ENCODE measurements at regions not wholly inside any gene's neighbourhood (a gene's known extent, or its start where the extent isn't known, plus 50 kb on each side); places are given as distances from the start of the nearest gene placed in this dataset.

DNA sequence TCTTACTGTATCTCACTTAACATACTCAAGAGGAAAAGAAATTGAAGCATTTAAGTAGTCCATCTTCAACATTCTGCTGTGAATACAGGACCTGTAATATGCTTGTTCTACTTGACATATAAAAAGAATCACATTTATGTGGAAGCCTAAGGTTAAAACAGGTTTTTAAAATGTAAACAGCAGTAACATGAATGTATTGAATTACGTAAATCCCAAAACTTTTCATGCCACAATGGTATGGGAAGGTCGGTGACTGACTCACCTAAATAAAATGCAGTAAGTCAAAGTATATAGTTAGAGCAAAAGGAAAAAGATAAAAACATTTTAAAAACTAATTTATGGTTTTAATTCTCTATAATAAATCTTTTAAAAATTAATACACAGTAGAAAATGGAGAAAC, 115.7 kb upstream of the TJP1 start:
- Mint-ChIP-seq H3K9me3 (no peaks in the 10 kb centered on the region), H3K27ac (no peak overlapping the region), H3K4me3 (no peak overlapping the region), H3K36me3 (ENCODE audit: low read depth) (no peaks in the 10 kb centered on the region), H3K4me1 (ENCODE audit: low read depth) (no peaks in the 10 kb centered on the region), H3K27me3 (peaks cover 35% of the 10 kb centered on the region)
- no peak for DNase-seq

DNA sequence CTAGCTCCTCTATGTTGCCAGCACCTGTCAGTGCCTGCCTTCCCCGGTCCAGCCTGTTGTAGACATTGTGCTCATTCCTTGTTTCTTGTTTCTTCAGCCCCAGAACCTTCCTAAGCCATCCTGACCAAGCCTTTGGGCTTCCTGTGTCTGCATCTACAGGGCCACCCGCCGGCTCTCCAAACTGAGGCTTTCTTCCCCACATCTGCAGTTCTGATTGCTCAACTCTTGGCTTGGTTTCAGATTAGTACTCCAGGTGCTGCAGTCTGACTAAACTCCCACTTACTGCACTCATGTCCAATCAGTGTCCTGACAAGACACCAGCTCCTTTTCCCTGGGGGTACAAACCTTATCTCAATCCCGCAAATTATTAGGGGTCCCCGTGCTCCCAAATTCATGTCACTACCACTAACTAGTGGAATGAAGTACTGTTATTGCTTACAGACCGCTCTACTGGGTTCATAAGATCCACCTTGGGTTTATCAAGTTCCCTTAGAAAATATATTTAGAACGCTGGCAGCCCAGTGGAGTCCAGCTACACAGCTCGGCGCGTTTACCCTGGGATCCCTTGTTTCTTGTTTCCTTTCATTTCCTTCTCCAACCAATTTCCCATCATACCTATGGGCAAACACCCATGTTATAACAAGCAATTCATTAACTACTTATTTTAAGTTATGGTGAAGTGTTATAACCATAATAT, 114.2 kb upstream of the TJP1 start:
- Mint-ChIP-seq H3K4me3 (no peak overlapping the region), H3K9me3 (no peaks in the 10 kb centered on the region), H3K4me1 (ENCODE audit: low read depth) (no peaks in the 10 kb centered on the region), H3K27me3 (peaks cover 32% of the 10 kb centered on the region), H3K36me3 (ENCODE audit: low read depth) (no peaks in the 10 kb centered on the region), H3K27ac (no peak overlapping the region)
- no peak for DNase-seq

DNA sequence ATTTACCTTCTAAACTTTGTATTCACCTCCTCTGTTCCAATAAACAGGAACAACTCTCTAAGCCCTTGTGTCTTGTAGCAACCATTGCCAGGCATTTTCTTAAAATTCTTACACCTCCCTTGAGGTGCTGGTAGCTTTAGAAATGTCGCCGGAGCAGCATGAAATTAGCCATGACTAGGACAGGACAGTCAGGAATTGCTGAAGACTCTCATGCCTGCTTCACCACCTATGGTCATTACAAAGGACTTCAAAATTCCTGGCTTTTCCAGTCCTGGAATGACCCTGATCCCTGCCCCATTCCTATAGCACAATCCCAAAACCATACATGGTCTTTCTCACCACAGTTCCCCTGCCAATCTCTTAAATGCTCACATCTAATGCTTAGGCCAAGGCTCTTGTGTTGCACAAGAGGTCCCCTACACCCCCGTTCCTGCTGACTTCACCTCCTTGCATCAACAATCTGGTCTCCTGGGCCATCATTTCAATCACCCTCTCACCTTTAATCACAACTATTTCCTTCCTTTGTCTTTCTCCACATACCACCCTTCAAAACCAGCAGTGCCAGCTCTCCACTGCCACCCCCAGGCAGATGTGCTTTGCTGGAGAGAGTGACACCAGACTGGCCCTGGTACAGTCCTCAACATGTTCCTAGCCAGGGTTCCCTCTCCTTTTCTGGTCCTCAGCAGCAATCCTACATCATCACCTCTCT, 113.2 kb upstream of the TJP1 start:
- Mint-ChIP-seq H3K27ac (no peak overlapping the region), H3K27me3 (peaks cover 29% of the 10 kb centered on the region), H3K9me3 (no peaks in the 10 kb centered on the region), H3K4me1 (ENCODE audit: low read depth) (no peaks in the 10 kb centered on the region), H3K4me3 (no peak overlapping the region), H3K36me3 (ENCODE audit: low read depth) (no peaks in the 10 kb centered on the region)
- DNase-seq, result no peak

DNA sequence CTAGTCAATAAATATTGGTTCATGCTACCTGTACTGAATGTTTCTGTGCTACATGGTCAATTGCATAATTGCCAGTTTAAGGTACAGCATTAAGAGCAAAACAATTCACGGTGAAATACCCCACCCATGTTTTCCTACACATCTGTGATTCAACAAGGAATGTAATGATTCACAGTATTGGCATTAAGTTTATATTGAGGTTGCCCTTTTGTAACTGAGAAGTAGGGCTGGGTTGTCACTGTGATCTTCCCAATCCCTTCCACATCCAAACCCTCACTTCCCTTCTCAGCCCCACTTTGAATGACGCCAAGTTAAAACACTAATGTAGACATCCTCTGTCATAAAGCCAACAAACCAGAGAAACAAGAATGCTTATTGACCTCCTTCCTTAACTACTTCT, 112.0 kb upstream of the TJP1 start:
- no peaks in the 10 kb centered on the region for H3K36me3 Mint-ChIP-seq (ENCODE audit: low read depth)
- no peaks in the 10 kb centered on the region for H3K4me1 Mint-ChIP-seq (ENCODE audit: low read depth)
- H3K9me3 Mint-ChIP-seq, result no peaks in the 10 kb centered on the region
- H3K27ac Mint-ChIP-seq, result no peak overlapping the region
- no peak for DNase-seq
- no peak overlapping the region for H3K4me3 Mint-ChIP-seq
- peaks cover 32% of the 10 kb centered on the region for H3K27me3 Mint-ChIP-seq

DNA sequence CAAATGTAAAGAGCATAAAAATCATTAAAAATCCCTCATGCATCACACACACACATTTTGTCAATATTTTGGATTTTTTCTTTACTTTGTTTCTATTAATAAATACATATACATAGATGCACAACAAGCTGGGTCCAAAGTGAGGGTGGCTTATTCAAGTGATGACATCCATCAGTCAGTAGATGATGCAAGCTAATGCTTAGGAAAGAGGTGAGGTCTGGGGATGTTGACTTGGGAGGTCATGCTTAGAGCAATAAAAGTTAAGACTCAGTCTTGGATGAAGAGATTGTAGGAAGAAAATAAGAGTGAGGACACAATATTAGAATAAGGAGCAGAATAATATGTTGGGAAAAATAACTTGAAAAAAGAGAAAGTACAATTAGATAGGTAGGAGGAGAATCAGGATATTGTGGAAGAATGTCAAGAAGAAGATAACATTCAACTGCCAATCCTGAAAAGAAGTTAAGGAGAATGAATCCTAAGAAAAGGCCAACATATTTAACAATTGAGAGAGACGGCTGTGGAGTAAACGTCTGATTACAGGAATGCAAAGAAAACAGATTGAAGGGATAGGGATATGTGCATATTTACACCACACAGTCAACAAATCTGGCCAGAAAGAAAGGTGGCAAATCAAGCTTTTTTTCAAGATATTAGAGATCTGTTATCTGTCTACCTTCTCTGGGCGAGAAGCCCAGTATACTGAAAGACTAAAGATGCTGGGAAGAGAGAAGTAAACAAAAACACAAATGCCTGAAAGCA, 111.0 kb upstream of the TJP1 start:
- Mint-ChIP-seq H3K9me3 (no peaks in the 10 kb centered on the region), H3K36me3 (ENCODE audit: low read depth) (no peaks in the 10 kb centered on the region), H3K4me3 (no peak overlapping the region), H3K4me1 (ENCODE audit: low read depth) (no peaks in the 10 kb centered on the region), H3K27ac (no peak overlapping the region), H3K27me3 (peaks cover 32% of the 10 kb centered on the region)
- no peak for DNase-seq

DNA sequence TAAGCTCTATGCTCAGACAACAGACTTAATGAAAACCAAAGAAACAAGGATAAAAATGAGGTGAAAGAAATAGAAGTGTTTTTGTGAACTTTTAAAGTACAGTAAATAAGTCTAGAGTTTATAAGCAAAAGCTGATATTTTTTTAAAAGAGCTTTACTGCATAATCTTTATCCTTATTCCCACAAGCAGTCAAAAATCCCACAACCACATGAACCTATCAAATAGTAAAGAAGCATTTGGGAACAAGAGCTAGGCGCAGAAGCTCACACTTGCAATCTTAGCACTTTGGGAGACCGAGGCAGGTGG, 103.8 kb upstream of the TJP1 start:
- Mint-ChIP-seq H3K27me3 (peaks cover 68% of the 10 kb centered on the region), H3K9me3 (no peaks in the 10 kb centered on the region), H3K36me3 (ENCODE audit: low read depth) (no peaks in the 10 kb centered on the region), H3K4me1 (ENCODE audit: low read depth) (no peaks in the 10 kb centered on the region), H3K4me3 (no peak overlapping the region), H3K27ac (no peak overlapping the region)
- no peak for DNase-seq

DNA sequence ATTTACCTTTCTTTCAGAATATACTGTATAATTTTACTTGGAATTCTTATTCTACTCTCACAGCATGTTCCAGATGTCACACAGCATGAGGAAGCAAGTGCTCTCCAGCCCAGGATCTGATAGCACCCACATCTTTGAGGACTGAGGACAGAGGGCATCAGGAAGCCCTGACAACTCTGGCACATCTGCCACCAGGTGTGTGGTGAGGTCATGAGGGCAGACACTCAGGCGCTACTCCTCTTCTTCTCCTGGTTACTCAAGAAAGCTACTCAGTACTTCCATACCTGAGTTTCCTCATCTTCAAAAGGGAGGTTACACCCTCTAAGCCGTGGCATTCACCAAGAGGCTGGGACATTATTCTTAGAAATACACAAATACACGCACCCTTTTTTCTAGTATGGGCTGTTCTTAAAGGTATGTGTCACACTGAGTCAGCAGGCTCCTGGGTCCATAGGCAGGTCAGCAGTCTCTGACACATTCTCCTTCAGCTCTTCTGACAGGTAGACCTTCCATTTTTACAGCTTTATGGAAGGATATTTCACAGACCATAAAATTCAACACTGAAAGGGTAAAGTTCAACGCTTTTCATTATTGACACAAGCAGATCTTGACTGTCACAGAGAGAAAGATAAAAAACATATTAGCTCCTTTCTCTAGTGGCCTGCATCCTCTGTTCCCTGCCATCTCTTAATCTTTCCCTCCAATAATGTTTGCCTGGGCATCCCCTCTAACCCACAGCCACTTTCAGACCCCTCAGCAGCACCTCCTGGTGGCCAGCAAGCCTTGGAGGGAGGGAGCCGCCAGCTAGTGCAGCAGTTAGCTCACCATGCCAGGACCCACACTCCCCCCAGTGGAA, 103.2 kb upstream of the TJP1 start:
- peak; percentile 52 for DNase-seq
- Mint-ChIP-seq H3K9me3 (no peaks in the 10 kb centered on the region), H3K27me3 (peaks cover 69% of the 10 kb centered on the region), H3K4me1 (ENCODE audit: low read depth) (no peaks in the 10 kb centered on the region), H3K4me3 (no peak overlapping the region), H3K36me3 (ENCODE audit: low read depth) (no peaks in the 10 kb centered on the region), H3K27ac (no peak overlapping the region)

DNA sequence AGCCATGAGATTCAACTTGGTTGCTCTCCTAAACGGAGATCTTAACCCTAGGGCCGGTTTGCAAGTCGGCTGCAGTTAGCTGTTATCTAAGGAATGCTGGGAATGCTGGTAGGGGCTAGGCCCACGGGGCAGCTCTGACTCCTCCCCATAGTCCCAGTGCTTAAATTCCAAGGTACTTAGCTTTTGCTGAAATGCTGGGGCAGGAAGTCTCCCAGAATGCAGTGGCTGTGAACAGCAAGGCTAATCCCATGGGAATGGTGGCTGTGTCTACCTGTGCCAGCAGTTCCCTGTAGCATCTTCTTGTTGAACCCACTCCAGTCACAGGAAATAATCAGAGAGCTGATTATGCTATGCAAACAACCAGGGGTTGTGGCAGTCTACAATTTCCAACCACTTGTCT, 102.5 kb upstream of the TJP1 start:
- Mint-ChIP-seq H3K4me3 (no peak overlapping the region), H3K4me1 (ENCODE audit: low read depth) (no peaks in the 10 kb centered on the region), H3K9me3 (no peaks in the 10 kb centered on the region), H3K36me3 (ENCODE audit: low read depth) (no peaks in the 10 kb centered on the region), H3K27ac (no peak overlapping the region), H3K27me3 (peaks cover 65% of the 10 kb centered on the region)
- DNase-seq, result no peak

DNA sequence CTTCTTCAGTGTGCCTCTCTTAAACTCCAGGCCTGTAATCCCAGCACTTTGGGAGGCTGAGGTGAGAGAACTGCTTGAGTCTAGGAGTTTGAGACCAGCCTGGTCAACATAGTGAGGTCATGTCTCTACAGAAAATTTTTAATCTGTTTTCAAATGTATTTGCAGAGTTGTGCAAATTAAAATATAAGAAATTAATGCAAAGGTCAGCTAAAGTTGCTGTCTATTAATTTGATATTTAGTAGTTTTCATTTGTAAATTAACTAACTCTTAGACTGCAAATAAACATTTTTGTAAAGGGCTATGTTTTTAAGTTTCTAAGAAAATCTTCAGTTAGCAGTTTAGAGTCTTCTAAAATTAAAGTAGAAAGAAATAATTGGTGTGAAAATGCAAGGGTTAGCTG, 99.9 kb upstream of the TJP1 start:
- no peaks in the 10 kb centered on the region for H3K9me3 Mint-ChIP-seq
- H3K4me3 Mint-ChIP-seq, result no peak overlapping the region
- peaks cover 69% of the 10 kb centered on the region for H3K27me3 Mint-ChIP-seq
- no peak for DNase-seq
- H3K36me3 Mint-ChIP-seq (ENCODE audit: low read depth), result no peaks in the 10 kb centered on the region
- no peaks in the 10 kb centered on the region for H3K4me1 Mint-ChIP-seq (ENCODE audit: low read depth)
- no peak overlapping the region for H3K27ac Mint-ChIP-seq

DNA sequence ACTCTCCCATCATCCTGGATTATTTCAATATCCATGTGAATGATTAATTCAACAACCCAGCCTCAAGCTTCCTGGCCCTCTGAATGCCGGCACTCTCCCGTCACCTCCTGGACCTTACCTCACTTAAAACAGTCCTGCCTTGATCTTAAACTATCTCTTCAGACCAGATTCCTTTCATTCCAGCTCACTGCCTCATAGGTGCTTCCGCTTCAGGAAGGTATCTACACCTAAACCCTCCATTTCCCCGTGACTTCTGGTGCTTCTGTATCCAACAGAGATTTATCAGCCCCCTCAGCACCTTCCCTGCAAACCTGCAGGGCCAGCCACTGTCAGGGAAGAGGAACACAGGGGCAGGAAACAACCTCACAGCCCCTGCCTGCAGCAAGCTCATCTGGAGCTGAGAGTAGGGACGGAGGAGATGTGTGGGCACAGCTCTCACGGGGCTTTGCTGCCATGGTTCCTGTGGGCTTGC, 98.9 kb upstream of the TJP1 start:
- H3K27ac Mint-ChIP-seq, result no peak overlapping the region
- no peak overlapping the region for H3K4me3 Mint-ChIP-seq
- H3K4me1 Mint-ChIP-seq (ENCODE audit: low read depth), result no peaks in the 10 kb centered on the region
- H3K36me3 Mint-ChIP-seq (ENCODE audit: low read depth), result no peaks in the 10 kb centered on the region
- no peak for DNase-seq
- H3K9me3 Mint-ChIP-seq, result no peaks in the 10 kb centered on the region
- peaks cover 63% of the 10 kb centered on the region for H3K27me3 Mint-ChIP-seq

DNA sequence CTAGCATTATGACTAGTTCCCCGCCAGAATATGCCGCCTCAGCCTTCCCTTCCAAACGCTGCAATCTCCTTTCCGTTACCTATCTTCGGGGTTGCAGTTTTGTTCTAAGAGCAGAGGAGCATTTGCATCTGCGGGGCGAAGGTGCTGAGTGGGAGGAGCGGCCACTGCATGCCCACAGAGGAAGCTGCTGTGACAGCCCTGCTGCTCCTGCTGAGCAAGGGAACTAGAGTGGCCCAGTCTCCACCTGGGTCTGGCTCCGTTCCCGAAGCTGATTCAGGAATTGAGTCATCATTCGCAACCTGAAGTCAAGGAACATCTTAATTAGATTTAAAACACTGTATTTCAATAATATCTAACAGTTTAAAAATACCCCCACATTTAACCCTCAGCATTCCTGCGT, 98.2 kb upstream of the TJP1 start:
- Mint-ChIP-seq H3K27ac (no peak overlapping the region), H3K9me3 (no peaks in the 10 kb centered on the region), H3K27me3 (peaks cover 56% of the 10 kb centered on the region), H3K4me1 (ENCODE audit: low read depth) (no peaks in the 10 kb centered on the region), H3K4me3 (no peak overlapping the region), H3K36me3 (ENCODE audit: low read depth) (no peaks in the 10 kb centered on the region)
- DNase-seq, result no peak

DNA sequence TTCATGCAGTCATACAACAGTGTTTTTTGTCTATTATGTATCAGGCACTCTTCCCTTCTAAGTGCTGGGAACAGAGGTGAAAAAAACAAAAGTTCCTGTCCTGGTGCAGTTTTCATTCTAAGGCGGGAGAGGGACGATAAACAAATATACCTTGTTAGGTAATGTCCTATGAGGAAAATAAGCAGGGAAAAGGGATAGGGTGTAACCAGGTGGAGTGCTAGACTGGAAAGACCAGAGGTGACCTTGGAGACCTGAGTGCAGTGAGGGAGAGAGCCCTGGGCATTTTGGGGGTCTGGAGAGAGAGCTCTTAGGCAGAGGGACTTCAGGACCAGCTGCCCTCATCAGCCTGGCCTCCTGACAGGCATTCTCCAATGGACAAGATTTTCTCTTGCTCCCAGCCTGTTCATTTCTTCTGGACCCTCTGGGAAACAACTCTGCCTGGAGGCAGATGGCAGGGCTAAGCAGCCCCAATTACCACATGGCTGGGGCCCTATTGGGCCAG, 97.2 kb upstream of the TJP1 start:
- Mint-ChIP-seq H3K27ac (no peak overlapping the region), H3K9me3 (no peaks in the 10 kb centered on the region), H3K4me3 (no peak overlapping the region), H3K36me3 (ENCODE audit: low read depth) (no peaks in the 10 kb centered on the region), H3K4me1 (ENCODE audit: low read depth) (no peaks in the 10 kb centered on the region), H3K27me3 (peaks cover 49% of the 10 kb centered on the region)
- no peak for DNase-seq

DNA sequence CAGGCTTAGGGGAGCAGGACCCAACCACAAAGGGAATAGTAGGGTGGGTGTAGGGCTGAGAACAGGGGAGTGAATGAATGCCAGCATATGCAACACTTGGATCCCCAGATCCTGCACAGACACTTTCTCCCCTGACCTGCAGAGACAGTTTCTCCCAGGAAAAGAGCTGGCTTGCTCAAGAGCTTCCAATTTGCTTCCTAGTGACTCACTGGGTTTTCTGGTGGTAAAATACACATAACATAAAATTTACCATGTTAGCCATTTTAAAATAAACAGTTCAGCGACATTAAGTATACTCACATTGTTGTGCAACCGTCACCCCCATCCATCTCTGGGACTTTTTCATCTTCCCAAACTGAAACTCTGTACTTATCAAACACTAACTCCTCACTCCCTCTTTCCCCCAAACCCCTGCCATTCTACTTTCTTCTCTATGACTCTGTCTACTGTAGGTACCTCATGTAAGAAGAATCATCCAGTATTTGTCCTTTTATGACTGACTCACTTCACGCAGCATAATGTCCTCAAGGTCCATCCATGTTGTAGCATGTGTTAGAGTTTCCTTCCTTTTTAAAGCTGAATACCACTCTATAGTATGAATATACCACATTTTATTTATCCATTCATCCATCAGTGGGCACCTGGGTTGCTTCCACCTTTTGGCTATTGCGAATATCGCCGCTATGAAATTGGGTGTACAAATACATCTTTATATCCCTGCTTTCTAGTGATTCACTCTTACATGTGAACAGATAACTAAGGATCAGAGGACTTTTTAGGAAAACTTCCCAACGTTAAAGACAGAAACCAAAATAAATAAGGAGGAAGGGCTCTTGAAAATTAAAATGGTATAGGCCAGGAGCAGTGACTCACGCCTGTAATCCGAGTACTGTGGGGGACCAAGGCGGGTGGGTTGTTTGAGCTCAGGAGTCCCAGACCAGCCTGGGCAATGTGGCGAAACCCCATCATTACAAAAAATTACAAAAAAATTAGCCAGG, 95.6 kb upstream of the TJP1 start:
- Mint-ChIP-seq H3K4me3 (no peak overlapping the region), H3K27ac (no peak overlapping the region), H3K4me1 (ENCODE audit: low read depth) (no peaks in the 10 kb centered on the region), H3K27me3 (peaks cover 44% of the 10 kb centered on the region), H3K9me3 (no peaks in the 10 kb centered on the region), H3K36me3 (ENCODE audit: low read depth) (no peaks in the 10 kb centered on the region)
- DNase-seq, result no peak

Data from activated T-cell treated with anti-CD3 and anti-CD28 coated beads, Interleukin-2, amount 50 U/mL, for 24 hours (primary cell).